HPDE6-E6E7 (cell line): ENCODE measurements at regions not wholly inside any gene's neighbourhood (a gene's known extent, or its start where the extent isn't known, plus 50 kb on each side); places are given as distances from the start of the nearest gene placed in this dataset.
"Not testable (repeated sequence)": the region's sequence is repeated elsewhere in the genome, so short reads cannot be mapped to it uniquely, and the experiment has no call there.

Experiments used
- DNase-seq: peaks from one replicate; pipeline ENCODE4 v3.0.0; 2011; ENCODE audit warnings: missing footprints; ENCODE audit errors: extremely low spot score

GRCh38 chr5:155616779-155617392 lies 603.3 kb downstream of the KIF4B start:
- DNase-seq, result peak; percentile 3

DNA sequence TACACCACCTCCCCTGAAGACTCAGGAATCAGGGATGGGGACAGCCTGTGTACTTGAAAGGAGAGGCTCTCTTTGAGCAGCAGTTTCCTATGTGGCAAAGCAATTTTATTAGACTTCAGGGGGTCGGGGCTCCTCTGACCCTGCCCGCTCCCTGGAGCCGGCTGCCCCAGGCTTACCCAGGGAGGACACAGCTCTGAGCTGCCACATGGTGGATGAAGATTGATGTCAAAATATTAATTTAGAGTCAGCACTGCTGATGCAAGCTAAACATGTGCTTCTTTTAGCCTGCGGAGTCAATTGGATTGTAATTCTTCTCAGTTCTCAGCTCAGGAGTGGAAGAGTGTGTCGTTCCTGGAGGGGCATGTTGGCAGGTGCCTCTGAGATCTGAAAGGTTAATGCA lies 606.1 kb downstream of the KIF4B start:
- no peak for DNase-seq

DNA sequence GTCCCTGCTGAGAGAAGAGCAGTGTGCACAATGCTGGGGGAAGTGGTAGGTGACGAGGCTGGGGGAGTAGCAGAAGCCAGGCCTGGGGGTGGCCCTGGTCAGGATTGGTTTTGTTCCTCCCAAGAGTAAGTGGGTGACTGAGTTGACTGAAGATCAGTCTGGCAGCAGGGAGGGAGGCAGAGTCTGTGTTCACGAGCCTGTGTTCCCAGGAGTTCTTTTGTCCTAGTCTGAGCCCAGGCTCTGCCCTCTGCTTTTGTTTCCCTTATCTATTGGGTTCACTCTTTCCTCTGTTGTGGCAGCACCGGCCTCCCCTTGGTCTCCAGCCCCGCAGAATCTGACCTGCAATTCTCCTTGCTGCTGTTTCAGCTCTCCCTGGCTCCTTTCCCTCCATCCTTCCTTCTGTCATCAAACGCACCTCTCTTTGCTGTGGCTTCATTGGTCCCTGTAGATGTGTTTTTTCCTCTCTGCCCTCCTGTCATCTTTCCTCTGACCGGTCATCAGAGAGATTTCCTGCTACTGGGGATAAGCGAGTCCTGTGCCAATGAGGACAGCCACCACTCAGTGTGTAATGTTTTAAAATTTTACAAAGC lies 607.4 kb downstream of the KIF4B start:
- DNase-seq, result no peak

DNA sequence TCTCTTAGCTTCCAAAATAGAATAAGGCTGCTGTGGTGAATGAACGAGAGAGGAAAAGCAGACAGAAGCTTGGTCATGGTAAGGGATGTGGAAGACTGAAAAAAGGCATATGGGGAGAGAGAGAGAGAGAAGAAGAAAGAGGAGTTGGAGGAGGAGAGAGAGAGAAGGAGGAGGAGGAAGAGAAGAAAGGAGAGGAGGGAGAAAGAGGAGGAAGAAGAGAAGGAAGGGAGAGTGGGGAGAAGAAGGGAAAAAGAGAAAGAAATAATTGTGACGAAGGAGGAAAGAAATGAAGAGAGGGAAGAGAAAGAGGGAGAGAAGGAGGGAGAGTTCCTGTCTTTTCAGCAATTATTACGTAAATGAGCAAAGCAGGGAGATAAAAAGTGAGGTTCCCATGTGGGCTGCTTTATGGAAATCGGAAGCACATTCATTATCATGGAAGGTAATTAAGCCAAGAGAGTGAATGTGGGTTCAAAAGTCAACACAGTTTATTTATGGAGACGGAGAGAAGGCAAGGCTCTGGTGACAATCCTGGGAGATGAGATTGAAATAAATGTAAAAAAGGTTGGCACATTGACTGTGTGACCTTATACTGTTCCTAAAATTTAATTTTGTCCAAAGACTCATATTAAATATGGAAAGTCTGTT lies 611.2 kb downstream of the KIF4B start:
- no peak for DNase-seq

GRCh38 chr5:155625315-155625714 lies 611.8 kb downstream of the KIF4B start:
- no peak for DNase-seq

- DNase-seq, result no peak
These were observed 612.5 kb downstream of the KIF4B start for GRCh38 chr5:155625897-155626543.

DNA sequence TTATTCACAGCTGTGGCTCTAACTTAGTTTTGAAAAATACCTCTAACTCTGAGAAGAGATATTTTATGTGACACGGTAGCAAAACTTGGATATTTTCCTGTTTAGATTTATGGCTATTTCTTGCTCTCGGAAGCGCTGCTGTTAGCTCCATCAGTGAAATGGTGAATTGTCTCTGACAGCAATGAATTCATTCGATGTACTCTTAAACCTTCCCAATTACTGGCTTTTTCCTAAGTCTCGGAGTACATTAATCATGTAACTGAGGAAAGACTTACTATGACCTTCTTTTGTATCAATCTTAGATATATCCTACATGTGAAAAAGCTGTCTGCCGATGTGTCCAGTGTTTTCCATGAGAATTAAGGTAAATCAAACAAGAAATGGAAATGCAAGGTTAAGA lies 613.0 kb downstream of the KIF4B start:
- DNase-seq, result no peak

DNA sequence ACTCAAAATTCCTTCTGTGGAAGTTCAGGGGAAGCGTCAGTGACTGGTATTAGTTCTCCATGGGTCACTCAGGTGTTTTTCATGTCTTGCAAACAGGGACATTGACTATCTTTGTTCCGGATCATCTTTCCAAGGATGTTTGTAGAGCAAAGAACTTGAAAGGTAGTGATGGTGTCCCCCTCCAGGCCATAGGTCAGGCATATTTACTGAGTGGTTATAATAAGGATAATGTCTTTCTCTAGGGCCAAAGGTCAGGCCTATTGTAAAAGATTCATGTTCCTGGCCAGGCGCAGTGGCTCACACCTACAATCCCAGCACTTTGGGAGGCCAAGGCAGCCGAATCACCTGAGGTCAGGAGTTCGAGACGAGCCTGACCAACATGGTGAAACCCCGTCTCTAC lies 614.8 kb downstream of the KIF4B start:
- no peak for DNase-seq

DNA sequence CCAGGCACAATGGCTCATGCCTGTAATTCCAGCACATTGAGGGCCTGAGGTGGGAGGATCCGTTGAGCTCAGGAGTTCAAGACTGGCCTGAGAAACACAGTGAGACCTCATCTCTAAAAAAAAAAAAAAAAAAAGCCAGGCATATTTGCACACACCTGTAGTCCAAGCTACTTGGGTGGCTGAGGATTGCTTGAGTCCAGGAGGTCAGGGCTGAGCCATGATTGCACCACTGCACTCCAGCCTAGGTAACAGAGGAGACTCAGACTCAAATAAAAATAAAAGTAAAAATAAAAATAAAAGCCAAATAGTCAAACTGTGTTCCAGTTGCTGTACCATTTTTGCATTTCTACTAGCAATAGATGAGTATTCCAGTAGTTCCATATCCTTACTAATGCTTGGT lies 616.0 kb downstream of the KIF4B start:
- no peak for DNase-seq

DNA sequence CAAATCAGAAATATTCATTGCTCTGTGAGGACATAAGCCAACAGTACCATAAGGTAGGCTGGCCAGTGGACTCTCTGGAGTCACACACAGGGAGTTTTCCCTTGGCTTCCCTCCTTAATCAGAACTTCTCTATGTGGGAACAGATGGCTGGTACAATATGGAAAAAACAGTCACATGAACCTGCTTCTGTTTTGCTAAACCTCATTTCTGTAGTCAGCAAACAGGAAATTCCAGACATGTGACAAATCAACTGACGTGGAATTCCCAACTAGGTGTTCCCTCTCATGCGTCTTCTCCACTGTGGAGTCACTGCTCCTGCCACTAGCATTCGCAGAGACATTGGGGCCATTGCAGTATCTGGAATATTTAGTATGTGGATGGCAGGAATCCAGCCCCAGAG lies 617.6 kb downstream of the KIF4B start:
- no peak for DNase-seq

DNA sequence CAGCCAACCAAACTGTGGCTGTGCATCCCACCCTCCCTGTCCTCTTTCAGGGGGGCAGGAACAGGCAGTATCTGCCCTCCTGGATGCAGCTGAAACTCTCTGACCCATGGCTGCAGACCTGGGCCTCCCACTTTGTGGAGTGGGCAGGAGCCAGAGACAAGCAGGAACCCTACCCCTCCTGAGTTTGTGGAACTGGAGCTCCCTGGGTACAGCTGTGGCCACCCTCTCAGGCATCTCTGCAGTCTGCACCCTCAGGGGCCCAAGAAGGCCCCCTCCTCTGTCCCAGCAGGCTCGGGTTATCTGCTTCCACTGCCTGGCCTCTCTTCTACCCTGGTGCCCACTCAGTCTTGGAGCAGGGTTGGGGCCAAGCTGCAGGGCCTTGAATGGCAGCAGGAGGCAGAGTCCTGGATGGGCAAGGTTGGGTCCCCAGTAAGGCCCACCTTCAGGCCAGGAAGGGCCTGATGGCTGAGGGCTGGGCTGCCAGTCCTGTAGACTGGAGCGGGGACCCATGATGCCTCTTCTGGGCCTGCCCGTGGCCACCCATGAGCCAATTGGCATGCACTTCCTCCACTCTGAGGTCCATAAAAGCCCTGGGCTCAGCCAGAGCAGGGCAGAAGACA lies 619.9 kb downstream of the KIF4B start:
- DNase-seq, result no peak

- DNase-seq, result no peak
These were observed 636.1 kb downstream of the KIF4B start for GRCh38 chr5:155649666-155650065.

DNA sequence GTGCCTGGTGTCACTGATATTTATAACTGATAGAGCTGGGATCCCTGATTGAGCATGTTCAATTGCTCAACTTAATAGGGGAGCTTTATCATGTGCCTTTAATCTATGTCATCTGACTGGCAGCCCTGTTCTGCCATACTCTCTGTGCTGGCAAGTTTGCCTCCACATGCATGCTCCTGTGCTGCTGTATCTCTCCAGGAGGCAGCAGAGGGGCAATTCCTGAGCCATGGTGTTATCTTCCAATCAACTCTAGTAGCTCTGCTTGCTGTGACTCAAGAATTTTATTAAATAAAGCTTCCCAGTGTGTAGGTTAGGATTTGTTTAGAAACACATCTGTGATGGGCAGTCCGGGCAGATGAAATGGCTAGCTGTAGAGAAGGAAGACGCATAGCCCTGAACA lies 642.0 kb downstream of the KIF4B start:
- DNase-seq, result no peak

DNA sequence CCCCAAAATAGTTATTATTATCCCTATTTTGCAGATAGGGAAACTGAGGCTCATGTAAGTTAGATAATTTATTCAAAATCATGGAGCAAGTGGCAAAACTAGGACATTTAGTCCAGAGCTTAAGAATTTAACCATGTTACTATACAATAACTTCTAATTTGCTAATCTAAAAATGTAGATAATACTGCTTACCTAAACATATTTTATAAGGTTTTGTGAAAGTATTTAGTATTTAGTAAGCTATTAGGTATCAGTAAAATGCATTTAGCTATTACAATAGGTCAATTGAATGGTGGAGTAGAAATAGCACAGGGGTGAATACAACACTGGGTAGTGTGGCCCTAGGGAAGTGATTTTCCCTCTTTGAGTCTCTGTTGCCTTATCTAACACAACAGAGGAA lies 648.3 kb downstream of the KIF4B start:
- no peak for DNase-seq

- DNase-seq, result no peak
These were observed 651.8 kb downstream of the KIF4B start for GRCh38 chr5:155665361-155665760.

GRCh38 chr5:155672001-155672400 lies 655.0 kb upstream of the SGCD start:
- not testable (repeated sequence) for DNase-seq

- DNase-seq, result no peak
These were observed 650.0 kb upstream of the SGCD start for GRCh38 chr5:155676967-155677366.

- no peak for DNase-seq
These were observed 648.6 kb upstream of the SGCD start for GRCh38 chr5:155678371-155678770.

DNA sequence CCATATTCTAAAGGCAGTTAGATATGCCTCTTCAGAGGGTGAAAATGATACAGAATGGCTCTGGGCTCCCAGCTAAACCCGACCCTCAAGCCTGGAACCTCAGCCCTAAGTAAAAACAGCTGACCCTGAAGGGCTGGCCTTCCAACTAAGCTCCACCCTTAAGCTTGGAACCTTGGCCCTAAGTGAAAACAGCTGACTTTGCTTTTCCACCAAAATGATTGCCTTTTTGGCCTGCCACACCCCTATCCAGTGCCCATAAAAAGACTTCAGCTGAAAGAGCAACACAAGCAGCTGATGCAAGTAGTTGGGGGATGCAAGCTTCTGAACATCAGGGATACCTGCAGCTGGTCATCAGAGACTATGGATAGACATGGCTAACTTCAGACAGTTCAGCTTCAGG lies 647.4 kb upstream of the SGCD start:
- DNase-seq, result no peak

GRCh38 chr5:155684417-155684816 lies 642.5 kb upstream of the SGCD start:
- no peak for DNase-seq

DNA sequence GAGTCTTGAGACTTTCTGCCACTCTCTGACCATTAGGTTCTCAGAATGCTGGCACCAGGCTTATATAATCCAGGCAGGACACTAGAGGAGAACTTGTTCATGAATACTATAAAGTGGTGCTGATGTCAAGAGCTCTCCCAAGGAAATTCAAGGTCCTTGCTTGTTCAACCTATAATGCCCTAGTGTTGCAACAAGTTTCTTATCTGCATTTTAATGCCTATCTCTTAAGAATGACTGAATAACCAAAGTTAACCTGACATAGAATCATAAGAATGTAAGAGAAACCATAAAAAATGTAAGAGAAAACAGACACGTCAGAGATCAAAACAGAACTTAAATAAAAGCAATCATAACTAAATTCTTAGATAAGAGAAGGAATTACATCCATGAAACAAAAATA lies 640.8 kb upstream of the SGCD start:
- DNase-seq, result no peak

DNA sequence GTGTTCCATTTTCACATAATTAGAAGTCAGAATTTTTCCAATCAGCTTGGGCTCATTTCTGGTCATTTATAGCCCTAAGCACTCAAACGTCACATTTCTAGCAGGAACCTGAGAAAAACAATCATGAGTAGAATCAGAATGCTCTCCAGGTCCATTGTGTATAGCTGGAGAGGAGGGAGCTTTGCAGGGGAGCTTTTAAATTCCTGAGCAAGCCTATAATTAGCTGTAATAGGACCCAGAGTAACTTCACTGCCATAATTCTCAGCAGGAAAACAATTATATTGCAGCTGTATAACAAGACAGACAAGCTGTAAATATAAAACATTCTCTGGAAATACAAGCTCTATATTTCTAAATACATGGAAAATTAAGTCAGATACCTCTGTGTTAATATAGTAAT lies 637.6 kb upstream of the SGCD start:
- no peak for DNase-seq

DNA sequence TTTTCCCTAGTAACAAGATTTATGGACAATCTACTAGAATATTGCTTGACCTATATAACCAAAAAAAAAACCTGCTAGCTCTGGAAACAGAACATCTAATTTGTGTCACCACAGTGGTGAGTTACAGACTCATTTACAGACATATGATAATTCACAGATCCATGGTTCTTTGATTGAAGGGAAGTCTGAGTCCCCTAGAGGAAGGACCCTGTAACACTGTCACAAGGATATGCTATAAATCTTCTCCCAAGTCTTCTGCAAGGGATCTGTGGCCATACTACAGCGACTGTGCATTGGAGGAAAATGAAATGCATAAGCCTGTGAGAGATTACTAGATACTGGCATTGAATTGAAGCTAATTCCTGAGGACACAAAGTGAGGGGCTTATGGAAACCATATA lies 630.6 kb upstream of the SGCD start:
- DNase-seq, result no peak
